ENCODE measurements at regions not wholly inside any gene's neighbourhood (a gene's known extent, or its start where the extent isn't known, plus 50 kb on each side); places are given as distances from the start of the nearest gene placed in this dataset.
"Not testable (repeated sequence)": the region's sequence is repeated elsewhere in the genome, so short reads cannot be mapped to it uniquely, and the experiment has no call there.

- POLR2A ChIA-PET; H3K36me3 Mint-ChIP-seq (ENCODE audit: insufficient read depth, unreplicated experiment); H3K4me3 Mint-ChIP-seq (ENCODE audit: unreplicated experiment); DNase-seq; H3K9me3 ChIP-seq; H3K36me3 ChIP-seq (ENCODE audit: control insufficient read depth, insufficient read depth, low read length); intact Hi-C loops (cut with micrococcal nuclease; ENCODE audit: unreplicated experiment); H3K9me3 Mint-ChIP-seq (ENCODE audit: unreplicated experiment); H3K27me3 Mint-ChIP-seq (ENCODE audit: insufficient read depth, unreplicated experiment); H3K27me3 ChIP-seq (replicated peaks; ENCODE audit: control insufficient read depth, insufficient read depth, low read length); H3K4me1 ChIP-seq; BruUV-seq (replicated peaks); CTCF ChIA-PET; H3K27ac Mint-ChIP-seq (ENCODE audit: unreplicated experiment); H3K4me3 ChIP-seq (ENCODE audit: low read depth, low read length): not testable (repeated sequence)
- H3K4me1 Mint-ChIP-seq (ENCODE audit: low read depth, unreplicated experiment): peaks cover 36% of the 10 kb centered on the region
Measured at GRCh38 chr10:46780164-46780563, 131.1 kb upstream of the PTPN20 start.

- H3K27me3 ChIP-seq (replicated peaks; ENCODE audit: control insufficient read depth, insufficient read depth, low read length); BruUV-seq (replicated peaks); H3K36me3 Mint-ChIP-seq (ENCODE audit: insufficient read depth, unreplicated experiment); H3K4me3 ChIP-seq (ENCODE audit: low read depth, low read length); CTCF ChIA-PET; H3K27me3 Mint-ChIP-seq (ENCODE audit: insufficient read depth, unreplicated experiment); DNase-seq; intact Hi-C loops (cut with micrococcal nuclease; ENCODE audit: unreplicated experiment); POLR2A ChIA-PET; H3K4me1 ChIP-seq; H3K9me3 Mint-ChIP-seq (ENCODE audit: unreplicated experiment); H3K27ac Mint-ChIP-seq (ENCODE audit: unreplicated experiment); H3K36me3 ChIP-seq (ENCODE audit: control insufficient read depth, insufficient read depth, low read length); H3K4me3 Mint-ChIP-seq (ENCODE audit: unreplicated experiment); H3K9me3 ChIP-seq: not testable (repeated sequence)
- H3K4me1 Mint-ChIP-seq (ENCODE audit: low read depth, unreplicated experiment): peaks cover 38% of the 10 kb centered on the region
Measured at GRCh38 chr10:46781001-46781400, 130.2 kb upstream of the PTPN20 start.

GRCh38 chr10:46782001-46782874 lies 129.0 kb upstream of the PTPN20 start:
- H3K36me3 ChIP-seq (ENCODE audit: control insufficient read depth, insufficient read depth, low read length); H3K27me3 ChIP-seq (replicated peaks; ENCODE audit: control insufficient read depth, insufficient read depth, low read length); H3K4me3 ChIP-seq (ENCODE audit: low read depth, low read length); DNase-seq; POLR2A ChIA-PET; CTCF ChIA-PET; H3K27ac Mint-ChIP-seq (ENCODE audit: unreplicated experiment); BruUV-seq (replicated peaks); H3K27me3 Mint-ChIP-seq (ENCODE audit: insufficient read depth, unreplicated experiment); H3K36me3 Mint-ChIP-seq (ENCODE audit: insufficient read depth, unreplicated experiment); H3K4me1 ChIP-seq; H3K9me3 Mint-ChIP-seq (ENCODE audit: unreplicated experiment); H3K4me3 Mint-ChIP-seq (ENCODE audit: unreplicated experiment); H3K9me3 ChIP-seq; intact Hi-C loops (cut with micrococcal nuclease; ENCODE audit: unreplicated experiment): not testable (repeated sequence)
- H3K4me1 Mint-ChIP-seq (ENCODE audit: low read depth, unreplicated experiment): peaks cover 38% of the 10 kb centered on the region

- H3K4me3 ChIP-seq (ENCODE audit: low read depth, low read length); H3K4me1 ChIP-seq; intact Hi-C loops (cut with micrococcal nuclease; ENCODE audit: unreplicated experiment); H3K9me3 ChIP-seq; H3K27me3 ChIP-seq (replicated peaks; ENCODE audit: control insufficient read depth, insufficient read depth, low read length); H3K36me3 Mint-ChIP-seq (ENCODE audit: insufficient read depth, unreplicated experiment); H3K9me3 Mint-ChIP-seq (ENCODE audit: unreplicated experiment); POLR2A ChIA-PET; CTCF ChIA-PET; H3K27me3 Mint-ChIP-seq (ENCODE audit: insufficient read depth, unreplicated experiment); BruUV-seq (replicated peaks); H3K36me3 ChIP-seq (ENCODE audit: control insufficient read depth, insufficient read depth, low read length): not testable (repeated sequence)
- peak overlapping the region; percentile 72 for H3K27ac Mint-ChIP-seq (ENCODE audit: unreplicated experiment)
- peak overlapping the region; percentile 49 for H3K4me3 Mint-ChIP-seq (ENCODE audit: unreplicated experiment)
- peaks cover 38% of the 10 kb centered on the region for H3K4me1 Mint-ChIP-seq (ENCODE audit: low read depth, unreplicated experiment)
- peak in 1 of 2 experiments; percentile 29 for DNase-seq
Measured at GRCh38 chr10:46784665-46785064, 126.6 kb upstream of the PTPN20 start.

- H3K27ac Mint-ChIP-seq (ENCODE audit: unreplicated experiment): peak overlapping the region; percentile 97
- H3K36me3 Mint-ChIP-seq (ENCODE audit: insufficient read depth, unreplicated experiment); H3K4me1 ChIP-seq; CTCF ChIA-PET; H3K36me3 ChIP-seq (ENCODE audit: control insufficient read depth, insufficient read depth, low read length); POLR2A ChIA-PET; H3K9me3 ChIP-seq; H3K27me3 ChIP-seq (replicated peaks; ENCODE audit: control insufficient read depth, insufficient read depth, low read length); H3K27me3 Mint-ChIP-seq (ENCODE audit: insufficient read depth, unreplicated experiment); intact Hi-C loops (cut with micrococcal nuclease; ENCODE audit: unreplicated experiment); H3K9me3 Mint-ChIP-seq (ENCODE audit: unreplicated experiment): not testable (repeated sequence)
- peak in 1 of 2 experiments; percentile 18 for DNase-seq
- H3K4me3 Mint-ChIP-seq (ENCODE audit: unreplicated experiment): peak overlapping the region; percentile 97
- H3K4me1 Mint-ChIP-seq (ENCODE audit: low read depth, unreplicated experiment): peaks cover 29% of the 10 kb centered on the region
- H3K4me3 ChIP-seq (ENCODE audit: low read depth, low read length): peak overlapping the region; percentile 27
- TSS peak; percentile 74 for BruUV-seq (replicated peaks)
Measured at GRCh38 chr10:46786125-46786517, 125.1 kb upstream of the PTPN20 start.

GRCh38 chr10:46786518-46787320 lies 124.5 kb upstream of the PTPN20 start:
- H3K9me3 Mint-ChIP-seq (ENCODE audit: unreplicated experiment); CTCF ChIA-PET; H3K9me3 ChIP-seq; POLR2A ChIA-PET; H3K4me1 ChIP-seq; H3K36me3 ChIP-seq (ENCODE audit: control insufficient read depth, insufficient read depth, low read length); intact Hi-C loops (cut with micrococcal nuclease; ENCODE audit: unreplicated experiment); H3K27me3 Mint-ChIP-seq (ENCODE audit: insufficient read depth, unreplicated experiment); H3K27me3 ChIP-seq (replicated peaks; ENCODE audit: control insufficient read depth, insufficient read depth, low read length): not testable (repeated sequence)
- H3K27ac Mint-ChIP-seq (ENCODE audit: unreplicated experiment): peak overlapping the region; percentile 97
- H3K4me3 Mint-ChIP-seq (ENCODE audit: unreplicated experiment): peak overlapping the region; percentile 97
- TSS peak; percentile 53 for BruUV-seq (replicated peaks)
- H3K36me3 Mint-ChIP-seq (ENCODE audit: insufficient read depth, unreplicated experiment): peaks cover 11% of the 10 kb centered on the region
- DNase-seq: peak; percentile 92 to 93
- peaks cover 23% of the 10 kb centered on the region for H3K4me1 Mint-ChIP-seq (ENCODE audit: low read depth, unreplicated experiment)
- H3K4me3 ChIP-seq (ENCODE audit: low read depth, low read length): peak overlapping the region; percentile 66
